DMS53 treated with DMSO at 0.1 percent for 48 hours (cell line): ENCODE measurements at regions not wholly inside any gene's neighbourhood (a gene's known extent, or its start where the extent isn't known, plus 50 kb on each side); places are given as distances from the start of the nearest gene placed in this dataset.

ENCODE experiments used
- DNase-seq: peaks from one replicate; lab custom pipeline; 2025; ENCODE audit not compliant: unreplicated experiment; lab: John Stamatoyannopoulos, UW

- no peak for DNase-seq
Observed at GRCh38 chr11:10619131-10619680, 50.7 kb upstream of the LYVE1 start.

- DNase-seq, result no peak
Observed at GRCh38 chr11:10618490-10618889, 50.0 kb upstream of the LYVE1 start.
